ENCODE measurements at regions not wholly inside any gene's neighbourhood (a gene's known extent, or its start where the extent isn't known, plus 50 kb on each side); places are given as distances from the start of the nearest gene placed in this dataset.
"Not testable (repeated sequence)": the region's sequence is repeated elsewhere in the genome, so short reads cannot be mapped to it uniquely, and the experiment has no call there.

DNA sequence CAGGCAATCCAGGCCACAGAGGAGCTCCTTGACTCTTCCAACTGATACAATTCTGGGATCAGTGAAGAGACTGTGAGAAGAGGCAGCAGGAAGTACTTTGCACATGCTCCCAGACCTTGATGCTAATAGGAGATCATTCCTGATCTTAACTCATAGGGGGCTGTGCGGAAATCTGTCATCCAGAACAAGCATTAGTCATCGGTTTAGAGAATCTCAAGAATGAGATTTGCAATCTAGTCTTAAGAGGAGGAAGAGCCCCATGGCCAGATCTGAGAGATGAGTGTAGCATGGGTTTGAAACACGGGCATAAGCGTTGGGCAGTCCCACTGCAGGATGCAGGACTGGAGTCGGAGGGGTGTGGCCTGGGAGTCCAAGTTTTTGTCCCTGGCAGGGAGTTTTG is 1081.1 kb downstream of the NAALADL2 start:
- Histone ChIP-seq H3K4me3 (no peak overlapping the region), H3K9ac (ENCODE audit: insufficient read length) (no peak overlapping the region), H3K36me3 (ENCODE audit: insufficient read depth, low read length) (no peaks in the 10 kb centered on the region), H3K9me3 (ENCODE audit: low read depth, low read length) (peaks cover 7% of the 10 kb centered on the region; the same call in 1 of the 2 replicates), H3K27ac (no peak overlapping the region)
- TF ChIP-seq POLR2AphosphoS5 (IDR thresholded peaks at IDR 0.05; ENCODE audit: borderline replicate concordance, low read depth, low read length) (no peak), EZH2 (IDR thresholded peaks at IDR 0.05) (no peak), FOXP2 (optimal IDR thresholded peaks at IDR 0.05; ENCODE audit: control extremely low read depth, extremely low read length, insufficient read depth) (no peak)
- DNase-seq (ENCODE audit: low read depth, low spot score): no peak

DNA sequence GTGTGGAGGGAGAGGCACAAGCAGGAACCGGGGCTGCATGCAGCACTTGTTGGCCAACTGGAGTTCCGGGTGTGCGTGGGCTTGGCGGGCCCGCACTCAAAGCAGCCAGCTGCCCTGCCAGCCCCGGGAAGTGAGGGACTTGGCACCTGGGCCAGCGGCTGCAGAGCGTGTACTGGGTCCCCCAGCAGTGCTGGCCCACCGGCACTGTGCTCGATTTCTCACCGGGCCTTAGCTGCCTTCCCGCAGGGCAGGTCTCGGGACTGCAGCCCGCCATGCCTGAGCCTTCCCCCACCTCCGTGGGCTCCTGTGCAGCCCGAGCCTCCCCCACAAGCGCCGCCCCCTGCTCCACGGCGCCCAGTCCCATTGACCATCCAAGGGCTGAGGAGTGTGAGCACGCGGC is 1078.2 kb downstream of the NAALADL2 start:
- not testable (repeated sequence) for DNase-seq (ENCODE audit: low read depth, low spot score); H3K9me3 ChIP-seq (ENCODE audit: low read depth, low read length); H3K27ac ChIP-seq; H3K9ac ChIP-seq (ENCODE audit: insufficient read length); H3K36me3 ChIP-seq (ENCODE audit: insufficient read depth, low read length); H3K4me3 ChIP-seq

DNA sequence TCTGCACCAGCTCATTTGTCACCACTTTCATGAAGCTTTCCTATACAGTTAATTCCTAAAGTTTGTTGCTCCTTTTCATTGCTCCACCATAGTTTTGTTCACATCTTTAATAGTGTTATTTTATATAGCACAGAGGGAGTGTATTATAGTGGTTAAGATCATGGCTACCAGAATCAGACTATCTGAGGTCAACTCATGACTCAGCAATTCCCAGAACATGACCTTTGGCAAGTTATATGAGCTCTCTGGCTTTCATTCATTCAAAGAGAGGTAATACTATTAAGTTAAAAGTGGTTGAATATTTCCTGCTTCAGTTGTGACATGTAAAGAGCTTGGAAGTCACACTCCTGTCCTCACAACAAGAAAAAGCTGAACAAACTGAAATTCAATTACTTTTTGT is 1073.5 kb downstream of the NAALADL2 start:
- no peak overlapping the region for H3K4me3 ChIP-seq
- no peak for DNase-seq (ENCODE audit: low read depth, low spot score)
- TF ChIP-seq POLR2AphosphoS5 (IDR thresholded peaks at IDR 0.05; ENCODE audit: borderline replicate concordance, low read depth, low read length) (no peak), FOXP2 (optimal IDR thresholded peaks at IDR 0.05; ENCODE audit: control extremely low read depth, extremely low read length, insufficient read depth) (no peak), EZH2 (IDR thresholded peaks at IDR 0.05) (no peak)
- no peak overlapping the region for H3K27ac ChIP-seq
- H3K36me3 ChIP-seq (ENCODE audit: insufficient read depth, low read length): no peaks in the 10 kb centered on the region
- H3K9ac ChIP-seq (ENCODE audit: insufficient read length): no peak overlapping the region
- no peaks in the 10 kb centered on the region for H3K9me3 ChIP-seq (ENCODE audit: low read depth, low read length)

DNA sequence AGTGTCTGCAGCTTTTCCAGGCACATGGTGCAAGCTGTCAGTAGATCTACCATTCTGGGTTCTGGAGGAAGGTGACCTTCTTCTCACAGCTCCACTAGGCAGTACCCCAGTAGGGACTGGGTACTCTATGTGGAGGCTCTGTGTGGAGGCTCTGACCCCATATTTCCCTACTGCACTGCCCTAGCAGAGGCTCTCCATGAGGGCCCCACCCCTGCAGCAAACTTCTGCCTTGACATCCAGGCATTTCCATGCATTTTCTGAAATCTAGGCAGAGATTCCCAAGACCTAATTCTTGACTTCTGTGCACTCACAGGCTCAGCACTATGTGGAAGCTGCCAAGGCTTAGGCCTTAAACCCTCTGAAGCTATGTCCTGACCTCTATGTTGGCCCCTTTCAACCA is 1060.0 kb downstream of the NAALADL2 start:
- no peak overlapping the region for H3K9ac ChIP-seq (ENCODE audit: insufficient read length)
- H3K9me3 ChIP-seq (ENCODE audit: low read depth, low read length): no peaks in the 10 kb centered on the region
- no peak overlapping the region for H3K27ac ChIP-seq
- TF ChIP-seq EZH2 (IDR thresholded peaks at IDR 0.05) (no peak), FOXP2 (optimal IDR thresholded peaks at IDR 0.05; ENCODE audit: control extremely low read depth, extremely low read length, insufficient read depth) (no peak), POLR2AphosphoS5 (IDR thresholded peaks at IDR 0.05; ENCODE audit: borderline replicate concordance, low read depth, low read length) (no peak)
- no peak overlapping the region for H3K4me3 ChIP-seq
- no peaks in the 10 kb centered on the region for H3K36me3 ChIP-seq (ENCODE audit: insufficient read depth, low read length)
- no peak for DNase-seq (ENCODE audit: low read depth, low spot score)

DNA sequence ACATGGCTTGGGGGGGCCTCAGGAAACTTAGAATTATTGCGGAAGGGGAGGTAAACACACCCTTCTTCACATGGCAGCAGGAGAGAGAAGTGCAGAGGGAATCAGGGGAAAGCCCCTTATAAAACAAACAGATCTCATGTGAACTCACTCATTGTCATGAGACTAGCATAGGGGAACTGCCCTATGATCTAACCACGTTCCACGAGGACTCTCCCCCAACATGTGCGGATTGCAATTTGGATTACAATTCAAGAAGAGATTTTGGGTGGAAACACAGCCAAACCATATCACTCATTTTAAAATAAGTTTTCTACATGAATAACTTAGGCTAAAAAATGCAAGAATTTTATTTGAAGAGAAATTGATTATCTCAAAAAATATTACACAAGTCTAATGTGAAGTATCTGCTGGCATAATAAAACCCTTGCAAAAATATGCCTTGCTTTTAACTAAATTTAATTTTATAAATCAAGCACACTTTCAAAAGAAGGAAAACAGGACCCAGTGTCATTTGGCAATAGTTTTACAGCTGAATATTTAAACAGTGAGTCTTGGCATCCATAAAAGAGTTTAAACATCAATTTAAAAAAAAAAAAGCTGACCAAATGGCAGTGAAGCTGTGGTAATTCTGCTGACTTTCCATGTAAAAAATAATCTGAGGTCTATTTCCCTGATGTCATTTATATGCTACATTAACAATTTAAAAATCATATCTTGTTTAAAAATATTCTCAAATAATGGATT is 1057.2 kb downstream of the NAALADL2 start:
- no peak for TF ChIP-seq POLR2AphosphoS5 (IDR thresholded peaks at IDR 0.05; ENCODE audit: borderline replicate concordance, low read depth, low read length)
- no peak for TF ChIP-seq FOXP2 (optimal IDR thresholded peaks at IDR 0.05; ENCODE audit: control extremely low read depth, extremely low read length, insufficient read depth)
- no peak for TF ChIP-seq EZH2 (IDR thresholded peaks at IDR 0.05)
- Histone ChIP-seq H3K4me3 (no peak overlapping the region), H3K9ac (ENCODE audit: insufficient read length) (no peak overlapping the region), H3K9me3 (ENCODE audit: low read depth, low read length) (no peaks in the 10 kb centered on the region), H3K27ac (no peak overlapping the region), H3K36me3 (ENCODE audit: insufficient read depth, low read length) (no peaks in the 10 kb centered on the region)
- no peak for DNase-seq (ENCODE audit: low read depth, low spot score)

DNA sequence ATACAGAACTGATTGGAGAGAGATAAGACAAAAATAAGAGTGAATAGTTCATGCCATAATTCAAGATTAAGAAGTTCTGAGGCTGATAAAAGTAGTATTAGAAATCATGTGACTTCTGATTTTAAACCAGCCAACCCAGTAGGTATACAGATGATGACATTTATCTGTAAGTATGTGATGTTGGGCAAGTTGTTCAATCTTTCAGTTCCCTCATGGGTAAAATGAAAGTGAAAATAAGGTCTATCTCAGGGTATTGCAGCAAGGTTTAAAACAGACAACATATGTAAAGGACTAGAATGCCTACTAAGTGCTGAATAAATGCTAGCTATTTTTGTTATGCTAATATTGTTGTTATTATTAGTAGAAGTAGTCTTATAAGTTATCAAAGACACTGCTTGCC is 1055.7 kb downstream of the NAALADL2 start:
- TF ChIP-seq POLR2AphosphoS5 (IDR thresholded peaks at IDR 0.05; ENCODE audit: borderline replicate concordance, low read depth, low read length): no peak
- TF ChIP-seq FOXP2 (optimal IDR thresholded peaks at IDR 0.05; ENCODE audit: control extremely low read depth, extremely low read length, insufficient read depth): no peak
- no peak for TF ChIP-seq EZH2 (IDR thresholded peaks at IDR 0.05)
- Histone ChIP-seq H3K36me3 (ENCODE audit: insufficient read depth, low read length) (no peaks in the 10 kb centered on the region), H3K9me3 (ENCODE audit: low read depth, low read length) (no peaks in the 10 kb centered on the region), H3K4me3 (no peak overlapping the region), H3K27ac (no peak overlapping the region), H3K9ac (ENCODE audit: insufficient read length) (no peak overlapping the region)
- DNase-seq (ENCODE audit: low read depth, low spot score): no peak

DNA sequence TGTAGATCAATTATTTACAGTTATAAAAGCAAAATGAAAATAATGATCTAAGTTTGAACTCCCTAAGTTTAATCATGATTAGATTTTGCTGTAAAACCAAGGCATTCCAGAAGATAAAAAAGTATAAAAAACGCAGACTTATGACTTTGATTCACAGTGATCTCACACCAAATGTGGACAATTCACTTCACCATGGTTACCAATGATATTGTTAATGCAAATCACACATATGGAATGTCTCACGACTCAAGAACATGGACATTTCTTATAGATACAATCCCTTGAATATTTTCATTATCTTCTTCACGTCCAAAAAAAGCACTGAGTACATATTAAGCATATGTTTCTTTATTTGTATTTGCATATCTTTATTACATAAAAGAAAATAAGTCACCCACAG is 1054.2 kb downstream of the NAALADL2 start:
- Histone ChIP-seq H3K36me3 (ENCODE audit: insufficient read depth, low read length) (no peaks in the 10 kb centered on the region), H3K9me3 (ENCODE audit: low read depth, low read length) (no peaks in the 10 kb centered on the region), H3K27ac (no peak overlapping the region), H3K4me3 (no peak overlapping the region), H3K9ac (ENCODE audit: insufficient read length) (no peak overlapping the region)
- DNase-seq (ENCODE audit: low read depth, low spot score): no peak
- TF ChIP-seq EZH2 (IDR thresholded peaks at IDR 0.05) (no peak), POLR2AphosphoS5 (IDR thresholded peaks at IDR 0.05; ENCODE audit: borderline replicate concordance, low read depth, low read length) (no peak)

DNA sequence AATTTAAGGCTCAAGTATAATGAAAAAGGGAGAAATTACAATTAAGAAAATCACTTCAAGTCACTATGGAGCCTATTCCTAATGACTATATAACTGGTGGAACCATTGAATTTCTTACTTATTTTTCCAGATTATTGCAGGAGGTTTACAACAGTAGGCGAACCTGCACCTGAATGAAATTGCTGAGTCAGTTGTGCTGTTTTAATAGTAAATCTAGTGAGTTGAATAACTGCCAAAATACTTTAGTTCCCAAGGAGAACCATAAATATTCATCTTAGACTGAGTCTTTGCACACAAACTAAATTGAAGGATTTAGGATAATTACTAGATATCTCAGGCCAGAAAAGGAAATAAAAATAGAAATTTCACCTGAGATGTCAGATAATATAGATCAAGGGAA is 1052.8 kb downstream of the NAALADL2 start:
- TF ChIP-seq FOXP2 (optimal IDR thresholded peaks at IDR 0.05; ENCODE audit: control extremely low read depth, extremely low read length, insufficient read depth): no peak
- no peak for TF ChIP-seq EZH2 (IDR thresholded peaks at IDR 0.05)
- TF ChIP-seq POLR2AphosphoS5 (IDR thresholded peaks at IDR 0.05; ENCODE audit: borderline replicate concordance, low read depth, low read length): no peak
- Histone ChIP-seq H3K36me3 (ENCODE audit: insufficient read depth, low read length) (no peaks in the 10 kb centered on the region), H3K9ac (ENCODE audit: insufficient read length) (no peak overlapping the region), H3K9me3 (ENCODE audit: low read depth, low read length) (no peaks in the 10 kb centered on the region), H3K27ac (no peak overlapping the region), H3K4me3 (no peak overlapping the region)
- no peak for DNase-seq (ENCODE audit: low read depth, low spot score)

DNA sequence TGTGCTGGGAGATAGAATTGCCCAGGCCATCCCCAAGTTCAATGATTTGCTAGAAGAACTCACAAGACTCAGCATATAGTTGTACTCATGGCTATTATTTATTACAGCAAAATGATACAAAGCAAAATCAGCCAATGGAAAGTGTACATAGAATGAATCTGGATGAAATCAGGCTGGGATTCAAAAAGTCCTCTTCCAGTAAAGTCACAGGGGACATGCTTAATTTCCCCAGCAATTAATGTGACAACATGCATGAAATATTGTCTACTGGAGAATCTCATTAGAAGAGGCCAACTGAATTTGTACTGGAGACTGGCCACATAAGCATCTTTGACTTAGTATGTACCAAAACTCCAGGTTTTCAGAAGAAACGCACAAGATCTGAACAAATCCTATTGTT is 1043.1 kb downstream of the NAALADL2 start:
- no peaks in the 10 kb centered on the region for H3K36me3 ChIP-seq (ENCODE audit: insufficient read depth, low read length)
- no peak for TF ChIP-seq EZH2 (IDR thresholded peaks at IDR 0.05)
- no peak for TF ChIP-seq FOXP2 (optimal IDR thresholded peaks at IDR 0.05; ENCODE audit: control extremely low read depth, extremely low read length, insufficient read depth)
- TF ChIP-seq POLR2AphosphoS5 (IDR thresholded peaks at IDR 0.05; ENCODE audit: borderline replicate concordance, low read depth, low read length): no peak
- H3K4me3 ChIP-seq: no peak overlapping the region
- H3K9ac ChIP-seq (ENCODE audit: insufficient read length): no peak overlapping the region
- no peak overlapping the region for H3K27ac ChIP-seq
- no peaks in the 10 kb centered on the region for H3K9me3 ChIP-seq (ENCODE audit: low read depth, low read length)
- no peak for DNase-seq (ENCODE audit: low read depth, low spot score)
